ENCODE measurements at regions not wholly inside any gene's neighbourhood (a gene's known extent, or its start where the extent isn't known, plus 50 kb on each side); places are given as distances from the start of the nearest gene placed in this dataset.
"Not testable (repeated sequence)": the region's sequence is repeated elsewhere in the genome, so short reads cannot be mapped to it uniquely, and the experiment has no call there.

- DNase-seq, result no peak
Observed at GRCh38 chr3:26291840-26292239, 330.7 kb upstream of the LRRC3B start.

DNA sequence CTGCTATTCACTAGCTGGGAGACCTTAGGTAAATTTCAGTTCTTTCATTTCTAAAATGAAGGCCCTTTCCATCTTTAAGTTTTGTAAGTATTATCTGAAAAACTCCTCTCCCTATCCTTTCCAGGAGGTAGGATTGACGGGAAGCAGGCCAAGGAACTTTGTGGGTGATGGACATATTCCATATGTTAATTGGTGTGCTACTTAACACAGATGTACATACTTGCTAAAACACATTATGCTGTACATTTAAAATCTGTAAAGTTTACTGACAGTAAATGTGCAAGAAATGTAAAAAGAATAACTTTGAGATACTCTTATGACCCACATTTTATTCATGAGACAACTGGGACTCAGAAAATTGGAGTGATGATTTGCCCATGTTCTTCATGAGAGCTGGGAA is 329.8 kb upstream of the LRRC3B start:
- DNase-seq, result no peak

GRCh38 chr3:26293329-26293844 is 329.2 kb upstream of the LRRC3B start:
- no peak for DNase-seq

DNA sequence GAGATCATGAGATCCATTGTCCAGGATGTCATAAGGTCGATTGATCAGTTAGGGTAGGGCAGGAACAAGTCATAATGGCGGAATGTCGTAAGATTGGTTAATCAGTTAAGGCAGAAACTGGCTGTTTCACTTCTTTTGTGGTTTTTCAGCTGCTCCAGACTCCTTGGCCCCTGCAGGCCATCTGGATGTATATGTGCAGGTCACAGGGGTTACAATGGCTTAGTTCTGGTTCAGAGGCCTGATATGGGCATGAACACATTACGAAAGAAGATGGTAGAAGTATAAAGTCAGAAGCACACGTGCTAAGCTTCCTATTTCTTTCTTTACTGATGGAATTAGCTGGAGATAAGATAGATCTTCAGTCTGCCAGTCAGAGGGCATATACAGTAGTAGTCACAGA is 315.4 kb upstream of the LRRC3B start:
- no peak for DNase-seq

DNA sequence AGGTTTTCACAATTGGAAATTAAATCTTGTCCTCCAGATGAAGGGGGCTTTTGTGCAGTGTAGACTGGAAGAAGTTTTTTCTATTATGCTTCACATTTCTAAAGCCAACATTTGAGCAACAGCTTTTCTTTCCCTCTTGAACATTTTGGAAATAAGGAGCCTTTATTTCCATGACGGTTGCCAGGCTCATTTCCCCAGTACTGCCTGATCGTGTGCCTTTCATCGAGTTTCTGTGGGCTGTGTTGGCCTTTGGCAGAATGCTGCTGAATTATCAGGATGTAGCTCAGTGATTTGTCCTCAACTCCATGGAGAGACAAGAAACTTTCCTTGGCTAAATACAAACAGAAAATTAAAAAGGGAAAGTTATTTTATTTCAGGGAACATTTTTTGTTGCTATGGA is 314.8 kb upstream of the LRRC3B start:
- DNase-seq, result no peak

GRCh38 chr3:26308454-26308853 is 314.1 kb upstream of the LRRC3B start:
- no peak for DNase-seq

GRCh38 chr3:26309536-26309935 is 313.0 kb upstream of the LRRC3B start:
- DNase-seq, result not testable (repeated sequence)

DNA sequence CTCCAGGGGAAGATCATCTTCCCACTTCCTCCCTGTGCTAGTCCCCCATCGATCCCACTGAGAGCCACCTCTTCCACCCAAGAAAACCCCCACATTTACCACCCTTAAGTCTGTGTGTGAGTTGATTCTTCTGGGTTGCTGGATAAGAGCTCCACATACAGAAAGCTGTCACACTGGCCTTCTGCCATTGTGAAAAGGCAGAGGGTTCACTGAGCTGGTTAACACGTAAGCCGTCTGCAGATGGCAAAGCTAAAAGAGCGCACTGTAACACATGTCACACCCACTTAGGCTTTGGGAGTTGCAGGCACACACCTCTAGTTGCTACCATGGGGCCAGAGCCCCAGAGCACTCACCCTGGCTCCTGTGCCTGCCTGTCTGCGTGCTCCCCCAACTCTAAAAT is 309.8 kb upstream of the LRRC3B start:
- DNase-seq, result no peak

DNA sequence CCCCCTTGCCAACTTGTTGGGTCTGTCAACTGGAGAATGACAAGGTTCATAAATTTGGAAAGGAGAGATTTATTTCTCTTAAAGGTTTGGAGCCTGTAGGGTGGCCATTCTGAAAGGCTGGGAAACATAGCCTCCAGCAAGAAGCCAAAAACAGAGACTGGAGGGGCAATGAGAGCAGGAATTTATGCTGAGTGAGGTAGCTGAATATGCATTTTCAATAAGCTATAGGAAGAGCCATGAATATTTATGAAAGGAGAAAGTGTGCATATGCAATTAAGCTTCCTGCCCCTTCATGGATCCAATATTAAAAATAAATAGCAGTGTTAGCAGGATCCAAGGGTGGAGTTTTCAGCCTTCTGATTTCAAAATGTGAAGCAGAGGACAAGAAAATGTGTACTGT is 306.1 kb upstream of the LRRC3B start:
- DNase-seq, result no peak

DNA sequence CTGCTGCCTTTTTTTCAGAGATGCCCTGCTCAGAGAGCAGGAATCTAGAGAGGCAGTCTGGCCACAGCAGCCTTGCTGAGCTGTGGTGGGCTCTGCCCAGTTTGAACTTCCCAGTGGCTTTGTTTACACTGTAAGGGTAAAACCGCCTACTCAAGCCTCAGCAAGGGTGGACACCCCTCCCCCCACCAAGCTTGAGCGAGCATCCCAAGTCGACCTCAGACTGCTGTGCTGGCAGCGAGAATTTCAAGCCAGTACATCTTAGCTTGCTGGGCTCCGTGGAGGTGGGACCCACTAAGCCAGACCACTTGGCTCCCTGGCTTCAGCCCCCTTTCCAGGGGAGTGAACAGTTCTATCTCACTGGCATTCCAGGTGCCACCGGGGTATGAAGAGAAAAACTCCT is 298.8 kb upstream of the LRRC3B start:
- not testable (repeated sequence) for DNase-seq

DNA sequence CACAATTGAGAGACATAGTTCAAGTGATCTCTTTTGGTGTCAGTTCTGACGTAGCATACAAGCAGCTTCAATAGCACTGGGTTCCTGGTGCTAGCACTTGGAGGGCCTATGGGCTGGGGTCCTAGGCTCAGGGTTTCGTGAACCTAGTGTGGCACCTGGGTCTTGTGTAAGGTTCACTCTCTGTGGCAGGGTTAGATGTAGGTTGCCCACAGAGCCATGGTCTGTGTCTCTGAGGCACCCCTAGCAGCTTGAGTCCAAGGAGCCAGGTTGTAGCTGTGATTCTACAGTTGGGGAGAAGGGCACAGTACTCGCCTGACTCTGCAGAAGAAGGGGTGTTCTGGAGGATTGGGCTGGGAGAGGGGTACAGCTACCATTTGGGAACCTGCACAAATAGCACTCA is 282.6 kb upstream of the LRRC3B start:
- no peak for DNase-seq

DNA sequence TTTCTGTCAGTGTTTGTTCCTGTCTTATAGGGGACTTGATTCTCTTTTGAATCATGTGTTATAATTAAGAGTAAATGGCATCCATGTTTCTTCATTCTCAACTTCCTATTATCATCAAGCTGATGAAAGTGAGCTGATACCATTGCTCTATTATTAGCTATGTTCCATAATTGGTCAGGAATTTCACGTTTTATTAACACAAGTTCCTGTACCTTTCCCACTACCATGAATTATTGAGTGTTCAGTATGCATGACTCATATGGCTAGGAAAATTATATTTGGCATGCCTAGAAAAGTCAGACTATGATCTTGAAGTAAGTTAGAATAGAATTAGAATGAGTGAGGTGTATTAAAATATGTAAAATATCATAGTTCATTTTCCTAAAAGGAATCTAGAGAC is 278.9 kb upstream of the LRRC3B start:
- no peak for DNase-seq

- no peak for DNase-seq
Observed at GRCh38 chr3:26345613-26346012, 277.0 kb upstream of the LRRC3B start.

GRCh38 chr3:26346497-26346896 is 276.1 kb upstream of the LRRC3B start:
- DNase-seq, result no peak

DNA sequence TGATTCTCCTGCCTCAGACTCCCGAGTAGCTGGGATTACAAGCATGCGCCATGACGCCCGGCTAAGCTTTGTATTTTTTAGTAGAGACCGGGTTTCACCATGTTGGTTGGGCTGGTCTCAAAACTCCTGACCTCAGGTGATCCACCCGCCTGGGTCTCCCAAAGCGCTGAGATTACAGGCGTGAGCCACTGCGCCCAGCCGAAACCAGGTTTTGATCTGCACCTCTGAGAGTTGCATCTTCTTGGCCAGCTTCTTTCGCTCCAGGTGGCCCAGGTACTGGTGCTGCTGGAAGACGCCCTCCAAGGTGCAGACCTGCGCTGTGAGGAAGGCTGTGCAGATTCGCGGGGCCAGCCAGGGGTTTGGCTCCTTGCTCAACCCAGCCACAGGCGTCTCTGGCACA is 275.4 kb upstream of the LRRC3B start:
- no peak for DNase-seq

DNA sequence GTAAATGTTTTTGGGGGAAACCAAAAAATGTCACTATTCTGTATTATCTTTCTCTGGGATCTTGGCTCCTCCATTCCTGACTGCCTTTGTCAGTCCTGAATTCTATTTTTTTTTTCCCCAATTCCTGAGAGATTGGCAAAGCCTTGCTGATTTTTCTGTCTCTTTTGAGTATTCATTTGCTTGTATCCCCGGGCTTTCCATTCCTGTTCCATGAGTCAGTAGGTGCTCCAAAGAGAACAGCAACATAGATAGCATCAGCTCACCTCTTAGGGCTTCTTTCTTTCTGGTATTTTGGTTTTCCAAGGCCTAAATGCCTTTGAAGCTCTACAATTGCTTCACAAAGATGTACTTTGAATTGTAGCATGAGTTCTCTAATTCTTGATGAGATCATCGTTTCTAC is 271.7 kb upstream of the LRRC3B start:
- no peak for DNase-seq

DNA sequence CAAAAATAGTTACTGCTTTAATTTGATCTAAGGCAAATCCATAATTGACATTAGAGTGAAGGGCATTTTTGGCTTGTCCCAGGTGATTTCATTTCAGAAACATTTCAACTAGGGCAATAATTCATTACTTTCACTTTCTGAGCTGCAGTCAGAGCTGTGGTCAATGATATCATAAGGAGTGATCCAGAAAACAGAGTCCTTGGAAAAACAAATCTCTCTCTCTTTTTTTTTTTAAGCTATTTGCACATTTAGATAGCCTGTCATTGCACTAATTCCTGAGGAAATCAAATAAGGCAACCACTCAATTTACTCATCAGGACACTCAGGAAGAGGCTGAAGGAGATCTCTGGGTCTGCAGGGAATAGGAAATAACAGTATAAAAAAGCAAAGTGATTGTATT is 269.5 kb upstream of the LRRC3B start:
- no peak for DNase-seq

GRCh38 chr3:26358405-26358804 is 264.2 kb upstream of the LRRC3B start:
- DNase-seq, result no peak

- DNase-seq, result no peak
Observed at GRCh38 chr3:26365706-26366105, 256.9 kb upstream of the LRRC3B start.

DNA sequence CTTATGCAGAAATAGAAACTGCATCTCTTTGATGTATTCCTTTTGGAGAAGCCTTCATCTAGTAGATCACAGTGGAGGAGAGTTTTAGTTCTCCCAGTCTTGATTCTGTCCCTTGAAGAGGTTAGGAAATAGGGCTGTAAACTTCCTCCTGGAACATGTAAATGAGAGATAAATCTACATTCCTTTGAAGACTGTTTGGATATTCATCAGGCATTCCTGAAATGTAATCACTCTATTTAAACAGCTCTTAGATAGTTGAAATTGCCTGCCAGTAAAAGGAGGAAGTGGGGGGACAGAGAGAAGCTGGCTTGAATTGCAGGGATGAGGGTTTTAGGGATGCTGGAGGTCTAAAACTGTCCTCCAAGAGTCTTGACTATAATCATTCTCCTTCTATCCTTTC is 254.3 kb upstream of the LRRC3B start:
- DNase-seq, result no peak

GRCh38 chr3:26369133-26369532 is 253.4 kb upstream of the LRRC3B start:
- DNase-seq, result no peak

DNA sequence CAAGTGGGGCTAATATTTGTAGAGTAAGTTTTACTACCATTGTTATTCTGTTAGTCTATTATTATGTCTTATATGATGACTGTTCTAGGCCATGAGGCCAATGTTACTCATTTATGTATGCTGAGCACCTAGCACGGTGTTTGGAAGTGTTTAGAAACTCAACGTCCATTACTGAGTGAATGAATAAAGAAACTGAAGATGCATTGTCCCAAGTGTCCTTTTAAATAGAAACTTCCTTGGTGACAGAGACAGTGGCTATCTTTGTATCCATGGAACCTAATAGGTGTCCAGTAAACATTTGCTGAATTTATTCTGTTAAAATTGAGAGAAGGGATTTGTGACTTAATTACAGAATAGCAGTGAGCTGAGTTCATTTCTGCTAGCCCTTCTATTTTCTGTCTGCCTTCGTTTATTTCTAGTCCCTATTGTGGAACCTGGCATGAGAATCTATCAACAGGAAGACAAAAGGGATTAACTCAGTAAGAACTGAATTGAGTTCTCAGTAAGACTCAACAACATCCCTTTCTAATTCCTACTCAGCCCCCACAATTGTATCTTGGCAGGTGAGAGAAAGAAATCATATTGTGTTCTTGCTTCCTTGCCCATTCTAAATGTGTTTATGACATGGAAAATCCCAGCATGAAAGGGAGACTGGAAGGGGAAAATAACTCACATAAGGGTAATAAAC is 246.6 kb upstream of the LRRC3B start:
- DNase-seq, result no peak

GRCh38 chr3:26381411-26381810 is 241.2 kb upstream of the LRRC3B start:
- DNase-seq, result no peak

GRCh38 chr3:26406636-26407035 is 215.9 kb upstream of the LRRC3B start:
- no peak for DNase-seq

GRCh38 chr3:26418553-26418952 is 204.0 kb upstream of the LRRC3B start:
- DNase-seq, result no peak
